GM06990 (cell line): ENCODE measurements at regions not wholly inside any gene's neighbourhood (a gene's known extent, or its start where the extent isn't known, plus 50 kb on each side); places are given as distances from the start of the nearest gene placed in this dataset.

Source experiments
- DNase-seq: peaks from one replicate; pipeline ENCODE4 v3.0.0-alpha.2; 2011; ENCODE audit not compliant: insufficient read length; ENCODE audit errors: extremely low read depth
- H3K27me3 ChIP-seq: replicated peaks from 2 replicates; pipeline ENCODE4 v1.6.0; 2011; ENCODE audit warnings: low read length; ENCODE audit not compliant: control insufficient read depth, insufficient read depth
- H3K36me3 ChIP-seq: 2 replicates; pipeline ENCODE4 v1.5.1; 2011; ENCODE audit warnings: low read length; ENCODE audit not compliant: control insufficient read depth, insufficient read depth
- H3K4me3 ChIP-seq: replicated peaks from 2 replicates; pipeline ENCODE4 v1.5.1; 2011; ENCODE audit warnings: low read depth, mild to moderate bottlenecking, control low read depth, low read length
- TF ChIP-seq, protein P1 (sequence below): IDR thresholded peaks from 2 replicates; pipeline ENCODE4 v1.5.1; 2011; ENCODE audit warnings: low read length, control low read depth, mild to moderate bottlenecking, inconsistent platforms; ENCODE audit not compliant: insufficient read depth, poor library complexity, severe bottlenecking

DNA sequence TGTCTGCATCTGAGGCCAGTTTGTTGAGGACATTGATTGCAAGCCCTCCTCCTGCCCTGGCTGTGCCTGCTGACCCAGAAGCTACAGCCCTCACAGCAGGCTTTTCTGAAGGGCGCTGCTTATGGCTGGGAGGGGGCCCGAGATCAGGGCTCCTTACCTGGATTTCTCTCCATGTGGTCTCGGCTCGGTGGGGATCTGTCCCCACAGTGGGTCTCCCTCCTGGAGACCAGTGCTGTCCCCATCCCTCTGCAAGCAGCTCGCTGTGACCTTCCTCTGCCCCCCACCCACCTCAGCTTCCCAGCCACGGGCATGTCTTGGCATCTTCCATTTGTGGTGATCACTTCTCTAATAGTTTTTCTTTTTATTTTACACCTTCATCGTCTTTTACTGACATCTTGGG lies 357.9 kb downstream of the IRX2 start:
- DNase-seq = no peak
- H3K36me3 ChIP-seq = no peaks in the 10 kb centered on the region
- no peaks in the 10 kb centered on the region for H3K27me3 ChIP-seq
- no peak overlapping the region for H3K4me3 ChIP-seq
- TF ChIP-seq, protein P1, sequence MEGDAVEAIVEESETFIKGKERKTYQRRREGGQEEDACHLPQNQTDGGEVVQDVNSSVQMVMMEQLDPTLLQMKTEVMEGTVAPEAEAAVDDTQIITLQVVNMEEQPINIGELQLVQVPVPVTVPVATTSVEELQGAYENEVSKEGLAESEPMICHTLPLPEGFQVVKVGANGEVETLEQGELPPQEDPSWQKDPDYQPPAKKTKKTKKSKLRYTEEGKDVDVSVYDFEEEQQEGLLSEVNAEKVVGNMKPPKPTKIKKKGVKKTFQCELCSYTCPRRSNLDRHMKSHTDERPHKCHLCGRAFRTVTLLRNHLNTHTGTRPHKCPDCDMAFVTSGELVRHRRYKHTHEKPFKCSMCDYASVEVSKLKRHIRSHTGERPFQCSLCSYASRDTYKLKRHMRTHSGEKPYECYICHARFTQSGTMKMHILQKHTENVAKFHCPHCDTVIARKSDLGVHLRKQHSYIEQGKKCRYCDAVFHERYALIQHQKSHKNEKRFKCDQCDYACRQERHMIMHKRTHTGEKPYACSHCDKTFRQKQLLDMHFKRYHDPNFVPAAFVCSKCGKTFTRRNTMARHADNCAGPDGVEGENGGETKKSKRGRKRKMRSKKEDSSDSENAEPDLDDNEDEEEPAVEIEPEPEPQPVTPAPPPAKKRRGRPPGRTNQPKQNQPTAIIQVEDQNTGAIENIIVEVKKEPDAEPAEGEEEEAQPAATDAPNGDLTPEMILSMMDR = no peak

DNA sequence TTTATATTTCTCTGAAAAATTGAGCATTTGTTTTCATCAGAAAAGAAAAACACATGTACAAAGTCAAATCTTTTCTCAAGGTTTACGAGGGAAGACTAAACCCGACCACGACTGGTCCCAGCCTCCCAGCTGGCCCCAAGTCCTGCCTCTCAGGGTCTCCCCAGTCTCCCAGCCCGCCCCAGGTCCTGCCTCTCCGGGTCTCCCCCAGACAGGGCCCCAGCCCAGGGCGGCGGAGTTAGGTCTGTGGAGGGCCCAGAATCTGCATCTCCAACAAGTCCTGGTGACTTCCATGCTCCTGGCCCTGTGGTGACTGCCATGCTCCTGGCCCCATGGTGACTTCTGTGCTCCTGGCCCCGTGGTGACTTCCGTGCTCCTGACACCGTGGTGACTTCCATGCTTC lies 359.9 kb downstream of the IRX2 start:
- no peak overlapping the region for H3K4me3 ChIP-seq
- no peak for DNase-seq

DNA sequence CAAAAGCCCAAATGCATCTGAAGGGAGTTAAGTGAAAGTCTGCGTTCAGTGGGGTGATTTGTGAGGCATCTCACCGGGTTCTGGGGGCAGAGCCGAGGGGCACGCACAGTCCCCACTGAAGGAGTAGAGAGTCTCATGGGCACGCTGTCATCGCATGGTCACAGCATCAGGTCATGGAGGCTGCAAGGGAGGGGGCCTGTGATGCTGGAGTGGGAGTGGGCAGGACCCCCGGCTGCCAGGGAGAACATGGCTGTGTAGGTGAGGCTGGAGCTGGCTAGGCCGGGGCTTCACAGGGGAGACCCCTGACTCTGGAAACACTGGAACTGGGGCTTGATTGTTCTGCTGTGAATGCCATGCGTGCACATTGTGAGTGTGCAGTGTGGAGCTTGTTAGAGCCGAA lies 360.5 kb downstream of the IRX2 start:
- DNase-seq = no peak
- no peaks in the 10 kb centered on the region for H3K27me3 ChIP-seq

More for the DNA sequence above, 359.9 kb downstream of the IRX2 start:
- TF ChIP-seq, protein P1 = no peak
- Histone ChIP-seq H3K36me3 (no peaks in the 10 kb centered on the region), H3K27me3 (no peaks in the 10 kb centered on the region)

DNA sequence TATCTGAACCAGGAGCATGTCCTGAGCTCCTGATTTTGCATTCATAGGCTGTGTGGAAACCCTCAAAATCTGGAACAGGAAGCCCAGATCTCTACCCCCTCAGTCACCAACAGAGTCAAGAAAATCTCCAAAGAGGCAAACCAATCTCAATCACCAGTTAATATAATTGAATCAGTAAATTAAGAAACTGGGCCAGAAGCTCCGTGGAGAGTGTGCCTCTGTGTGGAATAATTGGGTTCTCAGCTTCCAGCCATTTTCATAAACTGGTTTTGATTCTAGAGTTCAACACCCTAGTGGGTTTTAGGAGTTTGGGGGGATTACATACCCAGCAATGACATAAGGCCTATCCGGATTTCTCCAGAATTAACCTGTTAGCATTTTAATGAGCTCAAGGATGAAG lies 362.9 kb downstream of the IRX2 start:
- no peak for DNase-seq
- TF ChIP-seq, protein P1 = no peak
- Histone ChIP-seq H3K4me3 (no peak overlapping the region), H3K27me3 (no peaks in the 10 kb centered on the region), H3K36me3 (no peaks in the 10 kb centered on the region)

More for the DNA sequence above, 360.5 kb downstream of the IRX2 start:
- Histone ChIP-seq H3K4me3 (no peak overlapping the region), H3K36me3 (no peaks in the 10 kb centered on the region)
- TF ChIP-seq, protein P1 = no peak

DNA sequence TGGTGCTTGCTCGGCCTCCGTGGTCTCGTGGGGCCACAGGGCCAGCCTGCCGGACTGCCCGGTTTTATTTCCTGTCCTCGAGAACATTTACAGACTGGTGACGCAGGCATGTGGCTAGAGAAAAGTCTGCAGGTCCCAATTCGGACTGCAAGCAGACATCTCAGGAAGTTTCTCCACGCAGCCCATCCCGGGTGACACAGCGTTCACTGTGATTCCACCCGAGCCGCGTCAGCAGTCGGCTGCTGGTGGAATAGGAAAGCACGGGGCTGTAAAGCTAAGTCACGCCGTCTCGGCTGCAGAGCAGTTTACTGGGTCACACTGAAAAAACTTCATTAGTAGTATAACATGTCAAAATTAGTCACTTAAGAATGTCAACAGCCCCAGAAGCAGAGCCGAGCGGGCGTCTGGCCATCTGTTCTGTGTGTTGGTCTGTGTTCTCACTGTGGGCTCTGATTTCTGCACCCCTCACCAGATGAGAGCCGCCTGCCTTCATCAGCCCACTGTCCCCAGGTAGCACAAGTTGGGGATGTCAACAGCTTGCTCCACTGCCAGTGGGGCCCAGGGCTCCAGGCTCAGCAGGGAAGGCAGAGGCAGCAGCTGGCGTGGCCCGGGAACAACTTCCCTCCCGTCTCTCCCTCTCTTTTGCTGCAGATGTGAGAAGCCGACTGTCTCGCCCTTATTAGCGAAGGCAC lies 363.7 kb downstream of the IRX2 start:
- TF ChIP-seq, protein P1 = no peak
- no peak overlapping the region for H3K4me3 ChIP-seq
- DNase-seq = no peak
- H3K27me3 ChIP-seq = no peaks in the 10 kb centered on the region
- H3K36me3 ChIP-seq = no peaks in the 10 kb centered on the region

DNA sequence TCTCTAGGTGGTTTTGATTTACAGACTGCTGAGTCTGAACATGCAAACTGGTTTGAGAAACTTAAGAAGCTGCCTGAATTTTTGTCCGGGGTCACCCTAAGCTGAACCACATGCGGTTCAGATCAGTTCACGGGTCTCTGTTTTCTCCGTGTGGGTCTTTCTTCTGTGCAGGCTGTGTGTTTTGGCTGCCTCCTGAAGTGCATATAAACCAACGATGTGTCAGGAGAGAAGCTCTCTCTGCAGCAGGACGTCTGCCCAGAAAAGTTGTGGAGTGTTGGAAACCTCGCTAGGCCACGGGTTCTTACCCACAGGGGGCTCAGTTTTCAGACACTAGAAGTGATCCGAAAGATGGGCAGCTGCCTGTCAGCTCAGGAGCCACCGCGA lies 364.2 kb downstream of the IRX2 start:
- DNase-seq = no peak
- no peaks in the 10 kb centered on the region for H3K36me3 ChIP-seq
- H3K4me3 ChIP-seq = no peak overlapping the region
- TF ChIP-seq, protein P1 = no peak
- no peaks in the 10 kb centered on the region for H3K27me3 ChIP-seq
